ENCODE measurements at regions not wholly inside any gene's neighbourhood (a gene's known extent, or its start where the extent isn't known, plus 50 kb on each side); places are given as distances from the start of the nearest gene placed in this dataset.

DNA sequence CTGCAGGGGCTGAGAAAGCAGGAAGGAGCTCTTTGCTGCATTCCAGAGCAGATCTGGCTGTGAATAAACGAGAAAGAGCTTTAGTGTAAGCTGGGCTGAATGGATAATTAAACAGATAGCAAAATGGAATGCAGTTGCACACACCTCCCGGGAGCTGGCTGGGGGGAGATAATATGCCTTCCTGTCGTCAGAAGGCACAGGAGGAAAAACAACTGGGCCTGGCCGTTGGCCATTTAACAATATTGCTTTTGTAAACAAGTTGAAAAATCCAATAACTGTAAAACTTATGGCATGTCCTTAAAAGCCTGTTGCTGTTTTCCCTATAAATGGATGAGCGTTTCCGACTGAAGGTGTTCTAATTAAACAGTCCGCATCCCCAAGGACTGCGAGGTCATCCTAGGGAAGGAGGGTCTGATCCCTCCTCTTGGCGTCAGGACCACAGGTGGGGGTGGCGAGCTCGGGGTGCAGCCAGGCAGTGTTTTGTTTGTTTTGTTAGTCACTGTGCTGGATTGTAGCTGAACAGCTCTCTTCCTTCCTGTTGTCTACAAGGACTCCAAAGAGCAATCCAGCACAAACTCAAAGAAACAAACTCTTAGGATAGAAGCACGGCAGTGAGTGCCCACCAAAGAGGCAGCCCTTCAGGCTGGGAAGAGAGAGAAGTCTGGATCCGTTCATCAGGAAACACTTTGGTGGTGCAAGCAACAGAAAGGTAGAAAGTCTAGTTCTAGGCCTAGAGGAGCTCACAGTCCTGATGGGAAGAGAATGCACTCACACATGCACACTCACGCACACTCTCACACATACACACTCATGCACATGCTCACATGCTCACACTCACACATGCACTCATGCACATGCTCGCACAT, 133.4 kb upstream of the SMAD3 start:
- H3K4me3 ChIP-seq (ENCODE audit: low read depth in 1 of 2, low read length in 2 of 2), result no peak overlapping the region

GRCh38 chr15:66932634-66933024, 132.8 kb upstream of the SMAD3 start:
- no peak overlapping the region for H3K27ac ChIP-seq (ENCODE audit: low read depth, low read length)
- H3K4me1 ChIP-seq (ENCODE audit: insufficient read depth, low read length), result peaks cover 18% of the 10 kb centered on the region
- no peaks in the 10 kb centered on the region for H3K9me3 ChIP-seq (ENCODE audit: low read length)
- no peak overlapping the region for H3K9ac ChIP-seq (ENCODE audit: low read length)
- no peaks in the 10 kb centered on the region for H3K27me3 ChIP-seq (ENCODE audit: control insufficient read depth in 1 of 2, insufficient read depth in 2 of 2, low read length in 2 of 2)
- no peak overlapping the region for H3K4me3 ChIP-seq (ENCODE audit: low read depth in 1 of 2, low read length in 2 of 2)
- no peaks in the 10 kb centered on the region for H3K36me3 ChIP-seq (ENCODE audit: insufficient read depth, low read length)

More for the DNA sequence above, 133.4 kb upstream of the SMAD3 start:
- H3K9me3 ChIP-seq (ENCODE audit: low read length), result no peaks in the 10 kb centered on the region
- H3K27ac ChIP-seq (ENCODE audit: low read depth, low read length), result no peak overlapping the region
- no peaks in the 10 kb centered on the region for H3K27me3 ChIP-seq (ENCODE audit: control insufficient read depth in 1 of 2, insufficient read depth in 2 of 2, low read length in 2 of 2)
- no peak overlapping the region for H3K9ac ChIP-seq (ENCODE audit: low read length)
- peaks cover 15% of the 10 kb centered on the region for H3K4me1 ChIP-seq (ENCODE audit: insufficient read depth, low read length)
- no peaks in the 10 kb centered on the region for H3K36me3 ChIP-seq (ENCODE audit: insufficient read depth, low read length)

GRCh38 chr15:66933932-66934867, 131.2 kb upstream of the SMAD3 start:
- Histone ChIP-seq H3K4me1 (ENCODE audit: insufficient read depth, low read length) (peaks cover 18% of the 10 kb centered on the region), H3K9ac (ENCODE audit: low read length) (no peak overlapping the region), H3K4me3 (ENCODE audit: low read depth in 1 of 2, low read length in 2 of 2) (no peak overlapping the region), H3K36me3 (ENCODE audit: insufficient read depth, low read length) (no peaks in the 10 kb centered on the region), H3K27me3 (ENCODE audit: control insufficient read depth in 1 of 2, insufficient read depth in 2 of 2, low read length in 2 of 2) (no peaks in the 10 kb centered on the region), H3K9me3 (ENCODE audit: low read length) (no peaks in the 10 kb centered on the region), H3K27ac (ENCODE audit: low read depth, low read length) (no peak overlapping the region)

- H3K36me3 ChIP-seq (ENCODE audit: insufficient read depth, low read length), result no peaks in the 10 kb centered on the region
- H3K27ac ChIP-seq (ENCODE audit: low read depth, low read length), result no peak overlapping the region
- H3K27me3 ChIP-seq (ENCODE audit: control insufficient read depth in 1 of 2, insufficient read depth in 2 of 2, low read length in 2 of 2), result no peaks in the 10 kb centered on the region
- H3K4me3 ChIP-seq (ENCODE audit: low read depth in 1 of 2, low read length in 2 of 2), result no peak overlapping the region
- no peaks in the 10 kb centered on the region for H3K9me3 ChIP-seq (ENCODE audit: low read length)
- no peak overlapping the region for H3K9ac ChIP-seq (ENCODE audit: low read length)
- H3K4me1 ChIP-seq (ENCODE audit: insufficient read depth, low read length), result peaks cover 19% of the 10 kb centered on the region
Measured at GRCh38 chr15:66934868-66935520, 130.4 kb upstream of the SMAD3 start.

DNA sequence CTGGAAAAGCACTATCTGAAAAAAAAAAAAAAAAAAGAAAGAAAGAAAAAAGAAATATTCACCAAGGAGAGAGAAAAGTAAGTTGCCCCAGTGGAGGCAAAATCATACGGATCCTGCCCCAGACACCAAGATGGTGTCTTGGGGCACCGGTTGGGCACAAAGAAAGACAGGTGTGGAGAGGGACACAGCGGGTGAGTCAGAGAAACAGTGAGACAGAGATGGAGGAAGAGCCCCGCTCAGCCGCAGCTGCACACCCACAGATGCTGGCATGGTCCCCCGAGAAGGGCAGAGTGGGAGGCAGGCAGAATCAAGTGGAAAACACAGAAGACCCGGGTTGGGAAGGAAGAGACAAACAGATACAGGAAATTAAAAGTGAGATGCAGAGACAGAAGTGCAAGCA, 129.7 kb upstream of the SMAD3 start:
- Histone ChIP-seq H3K4me3 (ENCODE audit: low read depth in 1 of 2, low read length in 2 of 2) (peak overlapping the region in 1 of 2 donors; percentile 61), H3K27me3 (ENCODE audit: control insufficient read depth in 1 of 2, insufficient read depth in 2 of 2, low read length in 2 of 2) (no peaks in the 10 kb centered on the region), H3K4me1 (ENCODE audit: insufficient read depth, low read length) (peaks cover 26% of the 10 kb centered on the region), H3K9me3 (ENCODE audit: low read length) (no peaks in the 10 kb centered on the region), H3K36me3 (ENCODE audit: insufficient read depth, low read length) (no peaks in the 10 kb centered on the region), H3K9ac (ENCODE audit: low read length) (no peak overlapping the region), H3K27ac (ENCODE audit: low read depth, low read length) (no peak overlapping the region)

DNA sequence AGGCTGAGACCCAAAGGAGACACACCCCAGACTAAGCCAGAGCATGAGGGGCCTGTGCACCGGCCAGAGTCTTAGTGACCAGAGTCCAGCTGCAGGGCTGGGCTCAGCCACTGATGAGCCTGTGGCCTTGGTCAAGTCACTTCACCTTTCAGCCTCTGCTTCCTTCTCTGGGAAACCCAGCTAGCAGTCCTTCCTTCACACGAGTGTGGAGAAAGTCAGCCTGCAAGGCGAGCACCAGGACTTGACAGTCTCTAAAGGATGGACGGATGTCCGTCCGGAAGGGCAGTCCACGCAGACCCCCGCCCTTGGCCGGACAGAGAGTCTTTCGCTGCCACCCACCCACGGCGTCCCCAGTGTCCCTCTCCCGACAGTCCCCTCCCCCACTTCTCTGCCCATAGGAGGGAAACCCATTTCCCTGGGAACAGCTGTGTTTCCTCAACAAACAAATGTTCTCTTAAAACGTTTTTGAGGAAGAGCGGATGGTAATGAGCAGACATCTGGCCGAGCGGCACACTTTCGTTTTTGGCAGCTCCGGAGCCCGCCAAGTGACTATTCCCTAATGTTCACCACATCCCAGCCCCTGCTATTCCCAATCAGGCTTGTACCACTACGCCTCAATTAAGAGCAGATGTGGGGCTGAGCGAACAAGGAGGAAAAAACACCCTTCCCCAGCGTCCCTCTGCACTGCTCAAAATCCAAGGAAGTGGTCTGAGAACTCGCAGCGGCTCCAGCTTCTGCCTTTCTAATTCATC, 129.1 kb upstream of the SMAD3 start:
- H3K4me3 ChIP-seq (ENCODE audit: low read depth in 1 of 2, low read length in 2 of 2), result peak overlapping the region; percentile 45 to 61
- peak overlapping the region; percentile 37 for H3K27ac ChIP-seq (ENCODE audit: low read depth, low read length)
- no peaks in the 10 kb centered on the region for H3K9me3 ChIP-seq (ENCODE audit: low read length)
- H3K36me3 ChIP-seq (ENCODE audit: insufficient read depth, low read length), result no peaks in the 10 kb centered on the region
- peak overlapping the region; percentile 13 for H3K9ac ChIP-seq (ENCODE audit: low read length)
- no peaks in the 10 kb centered on the region for H3K27me3 ChIP-seq (ENCODE audit: control insufficient read depth in 1 of 2, insufficient read depth in 2 of 2, low read length in 2 of 2)
- peaks cover 30% of the 10 kb centered on the region for H3K4me1 ChIP-seq (ENCODE audit: insufficient read depth, low read length)

- Histone ChIP-seq H3K36me3 (ENCODE audit: insufficient read depth, low read length) (no peaks in the 10 kb centered on the region), H3K27me3 (ENCODE audit: control insufficient read depth in 1 of 2, insufficient read depth in 2 of 2, low read length in 2 of 2) (no peaks in the 10 kb centered on the region), H3K9ac (ENCODE audit: low read length) (peak overlapping the region; percentile 13), H3K27ac (ENCODE audit: low read depth, low read length) (peak overlapping the region; percentile 37), H3K4me1 (ENCODE audit: insufficient read depth, low read length) (peaks cover 27% of the 10 kb centered on the region), H3K4me3 (ENCODE audit: low read depth in 1 of 2, low read length in 2 of 2) (peak overlapping the region in 1 of 2 donors; percentile 61), H3K9me3 (ENCODE audit: low read length) (no peaks in the 10 kb centered on the region)
Measured at GRCh38 chr15:66936861-66937582, 128.4 kb upstream of the SMAD3 start.

DNA sequence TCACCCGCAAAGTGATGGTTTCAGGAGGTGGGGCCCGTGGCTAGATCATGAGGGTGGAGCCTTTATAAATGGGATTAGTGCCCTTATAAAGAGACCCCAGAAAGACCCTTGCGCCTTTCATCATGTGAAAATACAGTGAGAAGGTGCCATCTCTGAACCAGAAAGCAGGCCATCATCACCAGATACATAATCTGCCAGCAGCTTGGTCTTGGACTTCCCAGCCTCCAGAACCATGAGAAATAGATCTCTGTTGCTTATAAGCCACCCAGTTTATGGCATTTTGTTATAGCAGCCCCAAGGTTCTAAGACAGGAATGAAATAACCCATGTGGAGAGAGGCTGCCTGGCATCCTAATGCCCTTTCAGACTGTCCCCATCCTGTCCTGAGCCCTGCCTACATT, 127.8 kb upstream of the SMAD3 start:
- Histone ChIP-seq H3K9me3 (ENCODE audit: low read length) (no peaks in the 10 kb centered on the region), H3K27me3 (ENCODE audit: control insufficient read depth in 1 of 2, insufficient read depth in 2 of 2, low read length in 2 of 2) (no peaks in the 10 kb centered on the region), H3K4me1 (ENCODE audit: insufficient read depth, low read length) (peaks cover 23% of the 10 kb centered on the region), H3K4me3 (ENCODE audit: low read depth in 1 of 2, low read length in 2 of 2) (no peak overlapping the region), H3K27ac (ENCODE audit: low read depth, low read length) (no peak overlapping the region), H3K9ac (ENCODE audit: low read length) (no peak overlapping the region), H3K36me3 (ENCODE audit: insufficient read depth, low read length) (no peaks in the 10 kb centered on the region)

GRCh38 chr15:66938114-66938830, 127.1 kb upstream of the SMAD3 start:
- Histone ChIP-seq H3K36me3 (ENCODE audit: insufficient read depth, low read length) (no peaks in the 10 kb centered on the region), H3K4me3 (ENCODE audit: low read depth in 1 of 2, low read length in 2 of 2) (no peak overlapping the region), H3K9me3 (ENCODE audit: low read length) (no peaks in the 10 kb centered on the region), H3K27me3 (ENCODE audit: control insufficient read depth in 1 of 2, insufficient read depth in 2 of 2, low read length in 2 of 2) (no peaks in the 10 kb centered on the region), H3K4me1 (ENCODE audit: insufficient read depth, low read length) (peaks cover 23% of the 10 kb centered on the region), H3K27ac (ENCODE audit: low read depth, low read length) (no peak overlapping the region), H3K9ac (ENCODE audit: low read length) (no peak overlapping the region)

- Histone ChIP-seq H3K4me3 (ENCODE audit: low read depth in 1 of 2, low read length in 2 of 2) (no peak overlapping the region), H3K9me3 (ENCODE audit: low read length) (no peaks in the 10 kb centered on the region), H3K27ac (ENCODE audit: low read depth, low read length) (no peak overlapping the region), H3K4me1 (ENCODE audit: insufficient read depth, low read length) (peaks cover 23% of the 10 kb centered on the region), H3K36me3 (ENCODE audit: insufficient read depth, low read length) (no peaks in the 10 kb centered on the region), H3K27me3 (ENCODE audit: control insufficient read depth in 1 of 2, insufficient read depth in 2 of 2, low read length in 2 of 2) (no peaks in the 10 kb centered on the region), H3K9ac (ENCODE audit: low read length) (no peak overlapping the region)
Measured at GRCh38 chr15:66939016-66939415, 126.4 kb upstream of the SMAD3 start.
